ENCODE measurements at regions not wholly inside any gene's neighbourhood (a gene's known extent, or its start where the extent isn't known, plus 50 kb on each side); places are given as distances from the start of the nearest gene placed in this dataset.

- FAIRE-seq, result no peak
These were observed 119.9 kb upstream of the ZNF217 start for GRCh38 chr20:53713328-53714056.

- no peak for FAIRE-seq
These were observed 118.8 kb upstream of the ZNF217 start for GRCh38 chr20:53712212-53712977.

GRCh38 chr20:53711333-53712211 lies 117.9 kb upstream of the ZNF217 start:
- no peak for FAIRE-seq

- FAIRE-seq, result no peak
These were observed 114.7 kb upstream of the ZNF217 start for GRCh38 chr20:53708129-53708968.

- FAIRE-seq, result no peak
These were observed 113.9 kb upstream of the ZNF217 start for GRCh38 chr20:53707371-53708055.

GRCh38 chr20:53706466-53707370 lies 113.1 kb upstream of the ZNF217 start:
- FAIRE-seq, result no peak

- no peak for FAIRE-seq
These were observed 112.4 kb upstream of the ZNF217 start for GRCh38 chr20:53706008-53706465.

- FAIRE-seq, result no peak
These were observed 109.0 kb upstream of the ZNF217 start for GRCh38 chr20:53702617-53703016.

GRCh38 chr20:53699906-53700305 lies 106.3 kb upstream of the ZNF217 start:
- no peak for FAIRE-seq

- no peak for FAIRE-seq
These were observed 105.5 kb upstream of the ZNF217 start for GRCh38 chr20:53699085-53699674.

GRCh38 chr20:53698371-53698978 lies 104.8 kb upstream of the ZNF217 start:
- FAIRE-seq, result no peak

- no peak for FAIRE-seq
These were observed 102.3 kb upstream of the ZNF217 start for GRCh38 chr20:53695797-53696527.

GRCh38 chr20:53693262-53693871 lies 99.7 kb upstream of the ZNF217 start:
- no peak for FAIRE-seq

- FAIRE-seq, result no peak
These were observed 98.9 kb upstream of the ZNF217 start for GRCh38 chr20:53692465-53693067.

GRCh38 chr20:53691811-53692192 lies 98.2 kb upstream of the ZNF217 start:
- no peak for FAIRE-seq

GRCh38 chr20:53691060-53691810 lies 97.6 kb upstream of the ZNF217 start:
- FAIRE-seq, result no peak

- FAIRE-seq, result no peak
These were observed 94.4 kb upstream of the ZNF217 start for GRCh38 chr20:53688085-53688484.
